Suppressor macrophage treated with lipopolysaccharide for 1 hour (primary cell): ENCODE measurements at regions not wholly inside any gene's neighbourhood (a gene's known extent, or its start where the extent isn't known, plus 50 kb on each side); places are given as distances from the start of the nearest gene placed in this dataset.

Source experiments
- DNase-seq, 3 donors: peaks; one replicate each; pipeline ENCODE4 v3.0.0-alpha.2; 2020 to 2022

- DNase-seq, result no peak
Measured at GRCh38 chr16:89027281-89027680, 50.3 kb upstream of the CBFA2T3 start.

GRCh38 chr16:89031715-89032659 is 55.0 kb upstream of the CBFA2T3 start:
- peak; percentile 91 to 94 (median 94) for DNase-seq

- DNase-seq, result no peak
Measured at GRCh38 chr16:89033304-89033703, 56.3 kb upstream of the CBFA2T3 start.

- no peak for DNase-seq
Measured at GRCh38 chr16:89033796-89034572, 57.0 kb upstream of the CBFA2T3 start.

- DNase-seq, result no peak
Measured at GRCh38 chr16:89034573-89034961, 57.6 kb upstream of the CBFA2T3 start.

GRCh38 chr16:89034971-89035668 is 58.1 kb upstream of the CBFA2T3 start:
- DNase-seq, result no peak

GRCh38 chr16:89035669-89036570 is 57.7 kb upstream of the ACSF3 start:
- no peak for DNase-seq

GRCh38 chr16:89036776-89037175 is 56.9 kb upstream of the ACSF3 start:
- no peak for DNase-seq

- peak; percentile 40 to 74 (median 68) for DNase-seq
Measured at GRCh38 chr16:89037261-89038152, 56.1 kb upstream of the ACSF3 start.

GRCh38 chr16:89038221-89038721 is 55.4 kb upstream of the ACSF3 start:
- no peak for DNase-seq

- no peak for DNase-seq
Measured at GRCh38 chr16:89038811-89039735, 54.6 kb upstream of the ACSF3 start.

- DNase-seq, result no peak
Measured at GRCh38 chr16:89039756-89040155, 53.9 kb upstream of the ACSF3 start.

- no peak for DNase-seq
Measured at GRCh38 chr16:89040391-89040790, 53.3 kb upstream of the ACSF3 start.

- DNase-seq, result no peak
Measured at GRCh38 chr16:89040861-89041570, 52.6 kb upstream of the ACSF3 start.

- no peak for DNase-seq
Measured at GRCh38 chr16:89041571-89042481, 51.8 kb upstream of the ACSF3 start.

- DNase-seq, result no peak
Measured at GRCh38 chr16:89042711-89043551, 50.7 kb upstream of the ACSF3 start.
